ENCODE measurements at regions not wholly inside any gene's neighbourhood (a gene's known extent, or its start where the extent isn't known, plus 50 kb on each side); places are given as distances from the start of the nearest gene placed in this dataset.
"Not testable (repeated sequence)": the region's sequence is repeated elsewhere in the genome, so short reads cannot be mapped to it uniquely, and the experiment has no call there.

DNA sequence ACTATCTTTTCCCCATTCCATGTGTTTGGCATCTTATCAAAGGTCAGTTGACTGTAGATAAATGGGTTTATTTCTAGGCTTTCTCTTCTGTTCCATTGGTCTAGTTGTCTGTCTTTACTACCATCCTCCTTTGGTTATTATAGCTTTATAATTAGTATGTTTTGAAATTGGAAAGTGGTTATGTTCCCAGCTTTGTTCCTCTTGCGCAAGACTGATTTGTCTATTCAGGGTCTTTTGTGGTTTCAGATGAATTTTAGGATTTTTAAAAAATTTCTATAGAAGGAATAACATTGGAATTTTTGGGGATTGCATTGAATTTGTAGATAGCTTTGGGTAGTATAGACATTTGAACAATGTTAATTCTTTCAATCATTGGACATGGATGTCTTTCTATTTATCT, 77.0 kb upstream of the NBPF4 start:
- Histone ChIP-seq H4K20me1 (ENCODE audit: control insufficient read depth, insufficient read depth, low read length, poor library complexity, severe bottlenecking) (no peaks in the 10 kb centered on the region), H3K79me2 (ENCODE audit: control insufficient read depth, insufficient read depth, low read length) (no peaks in the 10 kb centered on the region), H3K27me3 (replicated peaks in 1 of 4; ENCODE audit: control extremely low read depth in 1 of 4, control insufficient read depth in 3 of 4, insufficient read depth in 4 of 4, low read length in 3 of 4) (no peaks in the 10 kb centered on the region), H3K9ac (ENCODE audit: low read length) (no peak overlapping the region), H2AFZ (ENCODE audit: insufficient read depth, low read depth, low read length, poor library complexity, severe bottlenecking) (no peak overlapping the region), H3K4me3 (ENCODE audit: control extremely low read depth in 1 of 5, extremely low read depth in 1 of 5, insufficient read depth in 1 of 5, low read depth in 2 of 5, low read length in 4 of 5) (no peak overlapping the region), H3K27ac (ENCODE audit: low read length in 2 of 2) (no peak overlapping the region), H3K4me1 (ENCODE audit: control insufficient read depth in 2 of 2, insufficient read depth in 2 of 2, low read length in 2 of 2) (no peaks in the 10 kb centered on the region), H3K36me3 (replicated peaks in 1 of 2; ENCODE audit: control extremely low read depth in 1 of 2, control insufficient read depth in 1 of 2, extremely low read depth in 1 of 2, insufficient read depth in 2 of 2, low read length in 1 of 2) (no peaks in the 10 kb centered on the region), H3K4me2 (replicated peaks; ENCODE audit: low read depth, low read length, poor library complexity, severe bottlenecking) (no peak overlapping the region), H3K9me3 (ENCODE audit: control extremely low read depth in 1 of 3, control insufficient read depth in 2 of 3, insufficient read depth in 1 of 3, low read length in 2 of 3) (no peaks in the 10 kb centered on the region)
- no peak for DNase-seq
- no peaks in the 10 kb centered on the region for H3K4me1 Mint-ChIP-seq
- no peaks in the 10 kb centered on the region for H3K9me3 Mint-ChIP-seq (ENCODE audit: insufficient read depth)
- 100% methylated on average over 1 of the region's 1 CpG for WGBS (ENCODE audit: insufficient coverage)
- H3K27ac Mint-ChIP-seq, result no peak overlapping the region
- no peak overlapping the region for H3K4me3 Mint-ChIP-seq
- intact Hi-C loops (cut with micrococcal nuclease), result no loop called here
- ChIA-PET POLR2A (no interaction called here), CTCF (no interaction called here)
- H3K27me3 Mint-ChIP-seq, result peaks cover 25% of the 10 kb centered on the region
- ATAC-seq (ENCODE audit: low read depth), result no peak
- no peak for TF ChIP-seq EZH2 (IDR thresholded peaks at IDR 0.05; ENCODE audit: borderline replicate concordance, insufficient read depth, low read depth, low read length, poor library complexity, severe bottlenecking)
- TF ChIP-seq, protein P1, sequence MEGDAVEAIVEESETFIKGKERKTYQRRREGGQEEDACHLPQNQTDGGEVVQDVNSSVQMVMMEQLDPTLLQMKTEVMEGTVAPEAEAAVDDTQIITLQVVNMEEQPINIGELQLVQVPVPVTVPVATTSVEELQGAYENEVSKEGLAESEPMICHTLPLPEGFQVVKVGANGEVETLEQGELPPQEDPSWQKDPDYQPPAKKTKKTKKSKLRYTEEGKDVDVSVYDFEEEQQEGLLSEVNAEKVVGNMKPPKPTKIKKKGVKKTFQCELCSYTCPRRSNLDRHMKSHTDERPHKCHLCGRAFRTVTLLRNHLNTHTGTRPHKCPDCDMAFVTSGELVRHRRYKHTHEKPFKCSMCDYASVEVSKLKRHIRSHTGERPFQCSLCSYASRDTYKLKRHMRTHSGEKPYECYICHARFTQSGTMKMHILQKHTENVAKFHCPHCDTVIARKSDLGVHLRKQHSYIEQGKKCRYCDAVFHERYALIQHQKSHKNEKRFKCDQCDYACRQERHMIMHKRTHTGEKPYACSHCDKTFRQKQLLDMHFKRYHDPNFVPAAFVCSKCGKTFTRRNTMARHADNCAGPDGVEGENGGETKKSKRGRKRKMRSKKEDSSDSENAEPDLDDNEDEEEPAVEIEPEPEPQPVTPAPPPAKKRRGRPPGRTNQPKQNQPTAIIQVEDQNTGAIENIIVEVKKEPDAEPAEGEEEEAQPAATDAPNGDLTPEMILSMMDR (IDR thresholded peaks at IDR 0.05), result no peak

DNA sequence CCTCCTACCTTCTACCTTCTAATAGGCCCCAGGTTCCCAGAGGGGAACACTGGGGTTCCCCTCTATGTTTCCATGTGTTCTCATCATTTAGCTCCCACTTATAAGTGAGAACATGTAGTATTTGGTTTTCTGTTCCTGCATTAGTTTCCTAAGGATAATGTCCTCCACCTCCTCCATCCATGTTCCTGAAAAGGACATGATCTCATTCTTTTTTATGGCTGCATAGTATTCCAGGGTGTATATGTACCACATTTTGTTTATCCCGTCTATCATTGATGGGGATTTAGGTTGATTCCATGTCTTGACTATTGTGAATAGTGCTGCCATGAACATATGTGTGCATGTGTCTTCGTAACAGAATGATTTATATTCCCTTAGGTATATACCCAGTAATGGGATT, 81.5 kb upstream of the NBPF4 start:
- POLR2A ChIA-PET, result not testable (repeated sequence)
- WGBS (ENCODE audit: insufficient coverage), result no CpG with 5 or more reads among the region's 2 CpGs
- peaks cover 44% of the 10 kb centered on the region for H3K27me3 Mint-ChIP-seq

More for the DNA sequence above, 81.5 kb upstream of the NBPF4 start:
- H3K9me3 ChIP-seq (ENCODE audit: control extremely low read depth in 1 of 3, control insufficient read depth in 2 of 3, insufficient read depth in 1 of 3, low read length in 2 of 3); H3K4me1 ChIP-seq (ENCODE audit: control insufficient read depth in 2 of 2, insufficient read depth in 2 of 2, low read length in 2 of 2); CTCF ChIA-PET; H3K9me3 Mint-ChIP-seq (ENCODE audit: insufficient read depth); H3K4me3 Mint-ChIP-seq; H3K27ac ChIP-seq (ENCODE audit: low read length in 2 of 2); ATAC-seq (ENCODE audit: low read depth); H4K20me1 ChIP-seq (ENCODE audit: control insufficient read depth, insufficient read depth, low read length, poor library complexity, severe bottlenecking); H3K9ac ChIP-seq (ENCODE audit: low read length); H3K36me3 ChIP-seq (replicated peaks in 1 of 2; ENCODE audit: control extremely low read depth in 1 of 2, control insufficient read depth in 1 of 2, extremely low read depth in 1 of 2, insufficient read depth in 2 of 2, low read length in 1 of 2); intact Hi-C loops (cut with micrococcal nuclease); H3K27me3 ChIP-seq (replicated peaks in 1 of 4; ENCODE audit: control extremely low read depth in 1 of 4, control insufficient read depth in 3 of 4, insufficient read depth in 4 of 4, low read length in 3 of 4); DNase-seq; H3K4me1 Mint-ChIP-seq; H2AFZ ChIP-seq (ENCODE audit: insufficient read depth, low read depth, low read length, poor library complexity, severe bottlenecking); H3K4me3 ChIP-seq (ENCODE audit: control extremely low read depth in 1 of 5, extremely low read depth in 1 of 5, insufficient read depth in 1 of 5, low read depth in 2 of 5, low read length in 4 of 5); H3K79me2 ChIP-seq (ENCODE audit: control insufficient read depth, insufficient read depth, low read length); H3K27ac Mint-ChIP-seq; H3K4me2 ChIP-seq (replicated peaks; ENCODE audit: low read depth, low read length, poor library complexity, severe bottlenecking): not testable (repeated sequence)
